Neural progenitor cell (in vitro differentiated cells): ENCODE measurements at regions not wholly inside any gene's neighbourhood (a gene's known extent, or its start where the extent isn't known, plus 50 kb on each side); places are given as distances from the start of the nearest gene placed in this dataset.

Source experiments
- EZH2 ChIP-seq: fragments of 200-600 bp; sonication (generic); IDR thresholded peaks from 2 replicates; pipeline ENCODE4 v1.6.1; 2017; ENCODE audit warnings: antibody characterized with exemption, mild to moderate bottlenecking, moderate library complexity
- EZH2phosphoT487 ChIP-seq: fragments of 200-600 bp; sonication (generic); IDR thresholded peaks from 2 replicates; pipeline ENCODE4 v1.6.1; 2017; ENCODE audit warnings: antibody characterized with exemption
- TF ChIP-seq, protein P1 (sequence below): fragments of 200-600 bp; sonication (generic); IDR thresholded peaks from 2 replicates; pipeline ENCODE4 v1.5.1; 2017; ENCODE audit warnings: antibody characterized with exemption, mild to moderate bottlenecking

DNA sequence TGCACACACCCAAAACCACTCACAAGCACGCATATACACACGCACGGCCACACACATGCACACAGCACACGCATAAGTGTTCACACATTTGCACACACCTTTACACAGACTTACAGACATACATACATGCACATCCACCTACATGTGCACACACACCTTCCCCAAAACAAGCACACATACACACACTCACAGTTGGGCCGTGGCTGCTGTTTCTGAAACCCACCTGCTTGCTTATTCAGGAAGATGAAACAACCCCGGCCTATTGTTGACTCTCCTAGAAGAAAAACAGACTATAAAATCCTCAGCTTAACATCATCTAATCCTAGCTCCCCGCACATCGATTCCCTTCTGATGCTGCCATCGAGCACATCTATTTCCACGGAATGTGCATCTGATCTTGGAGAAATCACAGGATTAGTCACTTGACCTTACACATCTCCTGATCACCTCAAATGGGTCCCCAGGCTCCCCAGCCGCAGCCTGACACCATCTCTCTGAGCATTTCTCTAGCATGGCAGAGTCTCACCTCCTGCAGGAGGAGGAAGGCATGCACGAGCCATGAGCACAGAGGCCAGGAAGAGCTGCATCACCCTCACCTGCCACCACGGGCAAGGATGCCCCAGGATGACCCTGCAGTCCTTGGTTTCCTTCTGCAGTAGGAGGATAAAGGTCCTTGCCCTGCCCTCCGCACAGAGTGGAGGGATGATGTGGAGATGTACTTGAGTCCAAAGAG, 105.8 kb upstream of the CDH5 start:
- TF ChIP-seq, protein P1, sequence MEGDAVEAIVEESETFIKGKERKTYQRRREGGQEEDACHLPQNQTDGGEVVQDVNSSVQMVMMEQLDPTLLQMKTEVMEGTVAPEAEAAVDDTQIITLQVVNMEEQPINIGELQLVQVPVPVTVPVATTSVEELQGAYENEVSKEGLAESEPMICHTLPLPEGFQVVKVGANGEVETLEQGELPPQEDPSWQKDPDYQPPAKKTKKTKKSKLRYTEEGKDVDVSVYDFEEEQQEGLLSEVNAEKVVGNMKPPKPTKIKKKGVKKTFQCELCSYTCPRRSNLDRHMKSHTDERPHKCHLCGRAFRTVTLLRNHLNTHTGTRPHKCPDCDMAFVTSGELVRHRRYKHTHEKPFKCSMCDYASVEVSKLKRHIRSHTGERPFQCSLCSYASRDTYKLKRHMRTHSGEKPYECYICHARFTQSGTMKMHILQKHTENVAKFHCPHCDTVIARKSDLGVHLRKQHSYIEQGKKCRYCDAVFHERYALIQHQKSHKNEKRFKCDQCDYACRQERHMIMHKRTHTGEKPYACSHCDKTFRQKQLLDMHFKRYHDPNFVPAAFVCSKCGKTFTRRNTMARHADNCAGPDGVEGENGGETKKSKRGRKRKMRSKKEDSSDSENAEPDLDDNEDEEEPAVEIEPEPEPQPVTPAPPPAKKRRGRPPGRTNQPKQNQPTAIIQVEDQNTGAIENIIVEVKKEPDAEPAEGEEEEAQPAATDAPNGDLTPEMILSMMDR, result no peak
- TF ChIP-seq EZH2, result no peak
- TF ChIP-seq EZH2phosphoT487, result no peak
